ENCODE measurements at regions not wholly inside any gene's neighbourhood (a gene's known extent, or its start where the extent isn't known, plus 50 kb on each side); places are given as distances from the start of the nearest gene placed in this dataset.

GRCh38 chr18:50458796-50459195 lies 84.0 kb downstream of the SKA1 start:
- TF ChIP-seq, protein P1, sequence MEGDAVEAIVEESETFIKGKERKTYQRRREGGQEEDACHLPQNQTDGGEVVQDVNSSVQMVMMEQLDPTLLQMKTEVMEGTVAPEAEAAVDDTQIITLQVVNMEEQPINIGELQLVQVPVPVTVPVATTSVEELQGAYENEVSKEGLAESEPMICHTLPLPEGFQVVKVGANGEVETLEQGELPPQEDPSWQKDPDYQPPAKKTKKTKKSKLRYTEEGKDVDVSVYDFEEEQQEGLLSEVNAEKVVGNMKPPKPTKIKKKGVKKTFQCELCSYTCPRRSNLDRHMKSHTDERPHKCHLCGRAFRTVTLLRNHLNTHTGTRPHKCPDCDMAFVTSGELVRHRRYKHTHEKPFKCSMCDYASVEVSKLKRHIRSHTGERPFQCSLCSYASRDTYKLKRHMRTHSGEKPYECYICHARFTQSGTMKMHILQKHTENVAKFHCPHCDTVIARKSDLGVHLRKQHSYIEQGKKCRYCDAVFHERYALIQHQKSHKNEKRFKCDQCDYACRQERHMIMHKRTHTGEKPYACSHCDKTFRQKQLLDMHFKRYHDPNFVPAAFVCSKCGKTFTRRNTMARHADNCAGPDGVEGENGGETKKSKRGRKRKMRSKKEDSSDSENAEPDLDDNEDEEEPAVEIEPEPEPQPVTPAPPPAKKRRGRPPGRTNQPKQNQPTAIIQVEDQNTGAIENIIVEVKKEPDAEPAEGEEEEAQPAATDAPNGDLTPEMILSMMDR (IDR thresholded peaks at IDR 0.05; ENCODE audit: insufficient read depth, low read length): no peak
- TF ChIP-seq POLR2AphosphoS5 (IDR thresholded peaks at IDR 0.05; ENCODE audit: low read depth) (no peak), SPI1 (IDR thresholded peaks at IDR 0.05; ENCODE audit: borderline replicate concordance, low read depth) (no peak)
- TF ChIP-seq, protein P2, sequence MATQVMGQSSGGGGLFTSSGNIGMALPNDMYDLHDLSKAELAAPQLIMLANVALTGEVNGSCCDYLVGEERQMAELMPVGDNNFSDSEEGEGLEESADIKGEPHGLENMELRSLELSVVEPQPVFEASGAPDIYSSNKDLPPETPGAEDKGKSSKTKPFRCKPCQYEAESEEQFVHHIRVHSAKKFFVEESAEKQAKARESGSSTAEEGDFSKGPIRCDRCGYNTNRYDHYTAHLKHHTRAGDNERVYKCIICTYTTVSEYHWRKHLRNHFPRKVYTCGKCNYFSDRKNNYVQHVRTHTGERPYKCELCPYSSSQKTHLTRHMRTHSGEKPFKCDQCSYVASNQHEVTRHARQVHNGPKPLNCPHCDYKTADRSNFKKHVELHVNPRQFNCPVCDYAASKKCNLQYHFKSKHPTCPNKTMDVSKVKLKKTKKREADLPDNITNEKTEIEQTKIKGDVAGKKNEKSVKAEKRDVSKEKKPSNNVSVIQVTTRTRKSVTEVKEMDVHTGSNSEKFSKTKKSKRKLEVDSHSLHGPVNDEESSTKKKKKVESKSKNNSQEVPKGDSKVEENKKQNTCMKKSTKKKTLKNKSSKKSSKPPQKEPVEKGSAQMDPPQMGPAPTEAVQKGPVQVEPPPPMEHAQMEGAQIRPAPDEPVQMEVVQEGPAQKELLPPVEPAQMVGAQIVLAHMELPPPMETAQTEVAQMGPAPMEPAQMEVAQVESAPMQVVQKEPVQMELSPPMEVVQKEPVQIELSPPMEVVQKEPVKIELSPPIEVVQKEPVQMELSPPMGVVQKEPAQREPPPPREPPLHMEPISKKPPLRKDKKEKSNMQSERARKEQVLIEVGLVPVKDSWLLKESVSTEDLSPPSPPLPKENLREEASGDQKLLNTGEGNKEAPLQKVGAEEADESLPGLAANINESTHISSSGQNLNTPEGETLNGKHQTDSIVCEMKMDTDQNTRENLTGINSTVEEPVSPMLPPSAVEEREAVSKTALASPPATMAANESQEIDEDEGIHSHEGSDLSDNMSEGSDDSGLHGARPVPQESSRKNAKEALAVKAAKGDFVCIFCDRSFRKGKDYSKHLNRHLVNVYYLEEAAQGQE (IDR thresholded peaks at IDR 0.05; ENCODE audit: insufficient replicate concordance, low read depth): no peak
